Tibial artery (tissue), 4 donors: ENCODE measurements at regions not wholly inside any gene's neighbourhood (a gene's known extent, or its start where the extent isn't known, plus 50 kb on each side); places are given as distances from the start of the nearest gene placed in this dataset.
"Not testable (repeated sequence)": the region's sequence is repeated elsewhere in the genome, so short reads cannot be mapped to it uniquely, and the experiment has no call there.

Source experiments
- DNase-seq, 2 donors: peaks; one replicate each; pipeline ENCODE4 v3.0.0-alpha.2; 2019
- H3K27ac ChIP-seq, 2 donors: fragments of 200-600 bp; sonication (generic) in 1 of 2; 1 replicate in 1 of 2; 2 replicates in 1 of 2; pipeline ENCODE4 v1.5.1; 2018 to 2019; ENCODE audit warnings: mild to moderate bottlenecking in 1 of 2
- H3K27me3 ChIP-seq, 2 donors: fragments of 200-600 bp; sonication (generic) in 1 of 2; one replicate each; pipeline versions ENCODE4 v1.5.1 to v1.6.0; 2016 to 2019
- H3K36me3 ChIP-seq, 3 donors: fragments of 200-600 bp; sonication (generic) in 2 of 3; one replicate each; pipeline ENCODE4 v1.5.1; 2016 to 2019; ENCODE audit warnings: mild to moderate bottlenecking in 2 of 3
- H3K4me1 ChIP-seq, 4 donors: fragments of 200-600 bp; sonication (generic) in 2 of 4; 1 replicate in 3 of 4; 2 replicates in 1 of 4; pipeline ENCODE4 v1.5.1; 2016 to 2019
- H3K4me3 ChIP-seq, 2 donors: fragments of 200-600 bp; sonication (generic) in 1 of 2; 1 replicate in 1 of 2; 2 replicates in 1 of 2; pipeline ENCODE4 v1.5.1; 2018 to 2019; ENCODE audit warnings: mild to moderate bottlenecking in 2 of 2
- H3K9me3 ChIP-seq, 3 donors: fragments of 200-600 bp; sonication (generic) in 1 of 3; one replicate each; pipeline ENCODE4 v1.5.1; 2016 to 2019
- CTCF ChIP-seq, 2 experiments: fragments of 200-600 bp in 1 of 2; fragments of 450-650 bp in 1 of 2; IDR thresholded peaks; one replicate each; pipeline ENCODE4 v1.5.1; 2017 to 2019; ENCODE audit warnings: antibody characterized with exemption in 2 of 2, mild to moderate bottlenecking in 1 of 2, moderate library complexity in 1 of 2
- intact Hi-C: fragments of 100-400 bp; cut with DNase I; formaldehyde crosslinking; loops from one replicate; pipeline ENCODE4 v1.15.0; 2023; ENCODE audit warnings: low total_unique reads

- Histone ChIP-seq H3K27ac (no peak overlapping the region), H3K36me3 (no peaks in the 10 kb centered on the region), H3K4me1 (no peaks in the 10 kb centered on the region), H3K27me3 (no peaks in the 10 kb centered on the region), H3K4me3 (no peak overlapping the region), H3K9me3 (no peaks in the 10 kb centered on the region)
- TF ChIP-seq CTCF (IDR thresholded peaks at IDR 0.05): no peak
- intact Hi-C loops: no loop called here
- no peak for DNase-seq
Measured at GRCh38 chr6:50998905-50999304, 180.2 kb downstream of the TFAP2B start.

- DNase-seq: no peak
- H3K36me3 ChIP-seq: no peaks in the 10 kb centered on the region
- H3K4me3 ChIP-seq: no peak overlapping the region
- no peaks in the 10 kb centered on the region for H3K27me3 ChIP-seq
- no peak for TF ChIP-seq CTCF (IDR thresholded peaks at IDR 0.05)
- H3K4me1 ChIP-seq: no peaks in the 10 kb centered on the region
- no peak overlapping the region for H3K27ac ChIP-seq
- no peaks in the 10 kb centered on the region for H3K9me3 ChIP-seq
- intact Hi-C loops: no loop called here
Measured at GRCh38 chr6:51001399-51001798, 182.7 kb downstream of the TFAP2B start.

- H3K4me3 ChIP-seq: no peak overlapping the region
- H3K9me3 ChIP-seq: no peaks in the 10 kb centered on the region
- no peak for DNase-seq
- H3K27me3 ChIP-seq: no peaks in the 10 kb centered on the region
- no peaks in the 10 kb centered on the region for H3K4me1 ChIP-seq
- no peak overlapping the region for H3K27ac ChIP-seq
- intact Hi-C loops: no loop called here
- H3K36me3 ChIP-seq: no peaks in the 10 kb centered on the region
- TF ChIP-seq CTCF (IDR thresholded peaks at IDR 0.05): no peak
Measured at GRCh38 chr6:51004380-51004779, 185.7 kb downstream of the TFAP2B start.

GRCh38 chr6:51005779-51006178 is 187.1 kb downstream of the TFAP2B start:
- Histone ChIP-seq H3K9me3 (no peaks in the 10 kb centered on the region), H3K4me1 (no peaks in the 10 kb centered on the region), H3K36me3 (no peaks in the 10 kb centered on the region), H3K4me3 (no peak overlapping the region), H3K27me3 (no peaks in the 10 kb centered on the region), H3K27ac (no peak overlapping the region)
- intact Hi-C loops: no loop called here
- no peak for TF ChIP-seq CTCF (IDR thresholded peaks at IDR 0.05)
- no peak for DNase-seq

- Histone ChIP-seq H3K9me3 (no peaks in the 10 kb centered on the region), H3K27ac (no peak overlapping the region), H3K36me3 (no peaks in the 10 kb centered on the region), H3K4me1 (no peaks in the 10 kb centered on the region), H3K27me3 (no peaks in the 10 kb centered on the region), H3K4me3 (no peak overlapping the region)
- DNase-seq: no peak
- no peak for TF ChIP-seq CTCF (IDR thresholded peaks at IDR 0.05)
- intact Hi-C loops: no loop called here
Measured at GRCh38 chr6:51007237-51007636, 188.6 kb downstream of the TFAP2B start.

GRCh38 chr6:51008693-51009092 is 190.0 kb downstream of the TFAP2B start:
- H3K4me1 ChIP-seq, H3K27ac ChIP-seq, H3K36me3 ChIP-seq, H3K4me3 ChIP-seq, DNase-seq, intact Hi-C loops, H3K9me3 ChIP-seq, H3K27me3 ChIP-seq: not testable (repeated sequence)
